Glutamatergic neuron (in vitro differentiated cells): ENCODE measurements at regions not wholly inside any gene's neighbourhood (a gene's known extent, or its start where the extent isn't known, plus 50 kb on each side); places are given as distances from the start of the nearest gene placed in this dataset.

Experiments used
- DNase-seq: peaks from one replicate; pipeline ENCODE4 v3.0.0; 2022
- H3K27ac Mint-ChIP-seq: one replicate; pipeline ENCODE4 v1.8.0; 2020; ENCODE audit warnings: mild to moderate bottlenecking, mixed read lengths, inconsistent platforms; ENCODE audit not compliant: unreplicated experiment
- H3K27me3 Mint-ChIP-seq: one replicate; pipeline ENCODE4 v1.8.0; 2020; ENCODE audit warnings: mild to moderate bottlenecking, moderate library complexity, mixed read lengths, inconsistent platforms; ENCODE audit not compliant: unreplicated experiment
- H3K36me3 Mint-ChIP-seq: one replicate; pipeline ENCODE4 v1.8.0; 2020; ENCODE audit warnings: mild to moderate bottlenecking, mixed read lengths, inconsistent platforms; ENCODE audit not compliant: unreplicated experiment
- H3K4me1 Mint-ChIP-seq: one replicate; pipeline ENCODE4 v1.8.0; 2020; ENCODE audit warnings: mild to moderate bottlenecking, low read depth, mixed read lengths, inconsistent platforms; ENCODE audit not compliant: unreplicated experiment
- H3K4me3 Mint-ChIP-seq: one replicate; pipeline ENCODE4 v1.8.0; 2020; ENCODE audit warnings: mild to moderate bottlenecking, mixed read lengths, inconsistent platforms; ENCODE audit not compliant: unreplicated experiment
- H3K9me3 Mint-ChIP-seq: one replicate; pipeline ENCODE4 v1.8.0; 2020; ENCODE audit warnings: mild to moderate bottlenecking, moderate library complexity, mixed read lengths, inconsistent platforms; ENCODE audit not compliant: unreplicated experiment
- TF ChIP-seq, protein P1 (sequence below): fragments of 200-600 bp; sonication (generic); IDR thresholded peaks from one replicate; pipeline ENCODE4 v1.5.0; 2021; ENCODE audit not compliant: partially characterized antibody, unreplicated experiment

DNA sequence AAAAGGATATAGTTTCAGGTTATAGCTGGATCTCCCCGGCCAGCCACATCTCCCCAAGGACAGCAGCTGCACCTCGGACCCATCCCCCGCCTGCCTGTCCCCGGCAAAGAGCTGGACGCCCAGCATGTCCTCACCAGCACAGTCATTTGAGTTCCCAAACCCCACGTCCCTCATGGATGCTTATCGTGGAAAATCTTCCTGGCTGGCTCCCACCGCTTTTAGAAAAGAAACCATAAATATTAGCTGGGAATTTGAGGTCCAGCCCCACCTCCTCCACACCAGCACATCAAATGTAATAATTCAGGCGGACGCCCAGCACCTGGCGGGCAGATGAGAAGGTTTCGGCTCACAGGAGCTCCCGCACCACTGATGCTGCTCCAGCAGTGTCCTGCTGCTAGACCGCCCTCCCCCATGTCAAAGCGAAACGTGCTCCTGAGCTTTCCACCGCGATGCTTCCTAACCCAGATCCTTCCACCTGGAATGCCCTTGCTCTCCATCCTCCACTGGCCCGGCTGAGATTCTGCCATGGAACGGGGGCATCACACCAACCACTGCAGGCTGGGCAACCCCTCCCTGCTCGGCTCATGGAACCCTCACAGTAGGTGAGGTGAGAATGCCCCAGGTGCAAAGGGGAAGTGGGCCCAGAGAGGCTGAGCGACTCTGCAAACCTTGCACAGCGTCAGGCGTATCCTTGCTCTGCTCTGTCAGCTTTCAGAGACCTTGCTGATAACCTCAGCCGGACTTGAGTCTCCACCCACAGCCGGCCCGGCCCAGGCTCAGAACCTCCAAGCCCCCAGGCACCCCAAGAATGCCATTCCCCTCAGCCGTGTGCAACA lies 71.5 kb upstream of the GPC1 start:
- Mint-ChIP-seq H3K4me1 (peaks cover 2% of the 10 kb centered on the region), H3K36me3 (peaks cover 22% of the 10 kb centered on the region), H3K9me3 (peaks cover 13% of the 10 kb centered on the region), H3K27ac (no peak overlapping the region), H3K4me3 (no peak overlapping the region), H3K27me3 (peaks cover 8% of the 10 kb centered on the region)
- TF ChIP-seq, protein P1, sequence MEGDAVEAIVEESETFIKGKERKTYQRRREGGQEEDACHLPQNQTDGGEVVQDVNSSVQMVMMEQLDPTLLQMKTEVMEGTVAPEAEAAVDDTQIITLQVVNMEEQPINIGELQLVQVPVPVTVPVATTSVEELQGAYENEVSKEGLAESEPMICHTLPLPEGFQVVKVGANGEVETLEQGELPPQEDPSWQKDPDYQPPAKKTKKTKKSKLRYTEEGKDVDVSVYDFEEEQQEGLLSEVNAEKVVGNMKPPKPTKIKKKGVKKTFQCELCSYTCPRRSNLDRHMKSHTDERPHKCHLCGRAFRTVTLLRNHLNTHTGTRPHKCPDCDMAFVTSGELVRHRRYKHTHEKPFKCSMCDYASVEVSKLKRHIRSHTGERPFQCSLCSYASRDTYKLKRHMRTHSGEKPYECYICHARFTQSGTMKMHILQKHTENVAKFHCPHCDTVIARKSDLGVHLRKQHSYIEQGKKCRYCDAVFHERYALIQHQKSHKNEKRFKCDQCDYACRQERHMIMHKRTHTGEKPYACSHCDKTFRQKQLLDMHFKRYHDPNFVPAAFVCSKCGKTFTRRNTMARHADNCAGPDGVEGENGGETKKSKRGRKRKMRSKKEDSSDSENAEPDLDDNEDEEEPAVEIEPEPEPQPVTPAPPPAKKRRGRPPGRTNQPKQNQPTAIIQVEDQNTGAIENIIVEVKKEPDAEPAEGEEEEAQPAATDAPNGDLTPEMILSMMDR, result no peak
- peak; percentile 15 for DNase-seq

DNA sequence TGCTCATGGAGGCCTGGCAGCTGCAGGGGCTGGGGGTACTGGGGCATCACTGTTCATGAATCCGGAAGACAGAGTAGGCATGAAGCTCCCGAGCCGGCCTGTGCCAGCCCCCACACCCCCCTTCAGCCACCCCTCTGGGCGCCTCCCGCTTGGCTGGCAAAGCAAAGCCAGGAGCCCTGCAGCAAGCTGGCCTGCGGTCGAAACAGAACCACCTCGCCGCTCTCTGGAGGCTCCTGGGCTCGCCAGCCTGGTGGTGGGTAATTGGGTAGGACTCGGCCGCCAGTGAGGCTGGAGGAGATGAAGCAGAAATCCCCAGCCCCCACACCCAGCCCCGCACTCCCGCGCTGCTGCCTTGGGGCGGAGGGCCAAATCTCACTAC lies 70.9 kb upstream of the GPC1 start:
- Mint-ChIP-seq H3K27ac (no peak overlapping the region), H3K36me3 (peaks cover 22% of the 10 kb centered on the region), H3K4me1 (peaks cover 2% of the 10 kb centered on the region), H3K27me3 (peaks cover 8% of the 10 kb centered on the region), H3K4me3 (no peak overlapping the region), H3K9me3 (peaks cover 13% of the 10 kb centered on the region)
- no peak for DNase-seq
- TF ChIP-seq, protein P1, result no peak

DNA sequence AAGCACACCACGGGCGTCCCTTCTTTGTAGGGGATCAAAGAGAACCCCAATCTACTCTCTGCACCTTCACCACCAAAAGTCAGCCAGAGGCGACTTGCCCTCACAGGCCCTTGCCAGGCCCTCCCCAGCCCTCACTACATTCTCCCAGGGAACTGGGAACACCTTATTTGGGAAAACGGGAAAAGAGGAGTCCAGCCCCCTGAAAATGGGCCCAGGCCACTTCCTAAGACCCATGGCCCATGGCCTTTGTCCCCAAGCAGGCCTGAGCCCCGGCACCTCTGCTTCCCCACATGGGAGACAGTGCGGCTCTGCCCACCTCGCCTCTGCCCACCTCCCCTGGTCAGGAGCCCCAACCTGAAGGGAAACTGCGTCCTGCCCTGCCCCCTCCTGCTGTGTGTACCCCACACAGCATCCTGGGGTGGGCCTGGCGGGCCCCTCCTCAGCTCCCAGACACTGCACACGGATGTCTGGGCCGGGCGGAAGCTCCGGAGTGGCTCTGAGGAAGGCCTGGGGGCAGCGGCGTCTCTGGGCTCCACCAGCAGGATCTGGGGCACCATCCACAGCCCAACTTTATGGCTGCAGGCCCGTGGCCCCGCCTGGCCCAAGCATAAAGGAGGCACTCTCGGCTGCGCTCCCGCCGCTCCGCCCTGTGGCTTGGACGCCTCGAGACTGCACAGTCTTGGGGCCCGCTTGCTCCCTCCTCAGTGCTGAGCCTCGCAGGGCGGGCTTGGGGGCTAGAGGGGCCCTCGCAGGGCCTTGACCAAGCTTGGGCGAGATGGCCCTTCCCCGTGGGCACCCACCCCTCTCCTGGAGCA lies 70.3 kb upstream of the GPC1 start:
- Mint-ChIP-seq H3K4me1 (peaks cover 2% of the 10 kb centered on the region), H3K9me3 (peaks cover 13% of the 10 kb centered on the region), H3K27ac (no peak overlapping the region)

DNA sequence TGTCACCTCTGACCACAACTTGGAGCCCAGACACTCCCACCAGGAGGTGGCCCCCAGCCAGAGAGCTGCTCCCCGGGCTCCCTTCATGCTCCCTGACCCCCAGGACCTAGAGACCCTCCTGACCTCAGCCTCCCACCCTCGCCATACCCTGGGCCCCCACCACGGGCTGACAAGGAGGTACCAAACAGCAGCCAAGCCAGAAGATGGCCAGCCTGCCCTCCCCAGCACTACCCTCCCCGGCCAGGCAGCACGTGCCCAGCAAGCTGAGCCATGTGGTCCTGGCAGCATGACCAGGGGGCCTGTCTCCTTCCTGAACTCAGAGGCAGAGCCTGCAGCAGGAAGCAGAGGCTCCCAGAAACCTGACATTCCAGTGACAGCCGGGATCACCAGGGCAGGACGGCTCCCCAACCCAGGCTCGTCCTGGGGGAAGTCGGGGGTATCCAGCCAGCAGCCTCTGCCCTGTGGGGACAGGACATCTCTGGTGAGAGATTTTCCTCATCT lies 69.4 kb upstream of the GPC1 start:
- H3K36me3 Mint-ChIP-seq, result peaks cover 13% of the 10 kb centered on the region
- H3K27me3 Mint-ChIP-seq, result peaks cover 8% of the 10 kb centered on the region
- H3K27ac Mint-ChIP-seq, result no peak overlapping the region

More for the DNA sequence above, 70.3 kb upstream of the GPC1 start:
- Mint-ChIP-seq H3K4me3 (no peak overlapping the region), H3K36me3 (peaks cover 22% of the 10 kb centered on the region), H3K27me3 (peaks cover 8% of the 10 kb centered on the region)
- TF ChIP-seq, protein P1, result no peak
- peak; percentile 8 for DNase-seq

More for the DNA sequence above, 69.4 kb upstream of the GPC1 start:
- Mint-ChIP-seq H3K4me1 (peaks cover 2% of the 10 kb centered on the region), H3K4me3 (no peak overlapping the region), H3K9me3 (peaks cover 6% of the 10 kb centered on the region)
- TF ChIP-seq, protein P1, result no peak
- peak; percentile 8 for DNase-seq
